Neural cell (in vitro differentiated cells): ENCODE measurements at regions not wholly inside any gene's neighbourhood (a gene's known extent, or its start where the extent isn't known, plus 50 kb on each side); places are given as distances from the start of the nearest gene placed in this dataset.

ENCODE experiments used
- H2AFZ ChIP-seq: fragments of 200-600, 300-800 bp; sonication (generic), shearing (Covaris generic); 2 replicates; pipeline ENCODE4 v1.6.0; 2014; ENCODE audit warnings: low read depth, mild to moderate bottlenecking, antibody characterized with exemption, low read length, moderate library complexity
- H3F3A ChIP-seq: fragments of 200-600 bp; shearing (Covaris generic); 2 replicates; pipeline ENCODE4 v1.6.1; 2016; ENCODE audit warnings: mild to moderate bottlenecking, moderate library complexity, mixed read lengths, antibody characterized with exemption, low read length; ENCODE audit not compliant: insufficient read depth, poor library complexity, severe bottlenecking
- H3K27ac ChIP-seq: fragments of 200-600, 300-800 bp; sonication (generic), shearing (Covaris generic); 2 replicates; pipeline ENCODE4 v1.5.1; 2014; ENCODE audit warnings: mild to moderate bottlenecking, low read length, moderate library complexity
- H3K27me3 ChIP-seq: fragments of 300-800, 200-600 bp; sonication (generic), shearing (Covaris generic); 2 replicates; pipeline ENCODE4 v1.6.0; 2014; ENCODE audit warnings: mild to moderate bottlenecking, low read depth, low read length, moderate library complexity; ENCODE audit not compliant: insufficient read depth
- H3K36me3 ChIP-seq: fragments of 300-800, 200-600 bp; sonication (generic), shearing (Covaris generic); 2 replicates; pipeline ENCODE4 v1.5.1; 2014; ENCODE audit warnings: mild to moderate bottlenecking, antibody characterized with exemption, low read length, moderate library complexity; ENCODE audit not compliant: insufficient read depth
- H3K4me2 ChIP-seq: fragments of 300-800, 200-600 bp; sonication (generic), shearing (Covaris generic); 2 replicates; pipeline ENCODE4 v1.6.0; 2014; ENCODE audit warnings: mild to moderate bottlenecking, low read length
- H3K4me3 ChIP-seq: fragments of 300-800, 200-600 bp; sonication (generic), shearing (Covaris generic); 2 replicates; pipeline ENCODE4 v1.5.1; 2014; ENCODE audit warnings: mild to moderate bottlenecking, low read length, moderate library complexity
- H3K79me2 ChIP-seq: fragments of 200-600 bp; shearing (Covaris generic); replicated peaks from 2 replicates; pipeline ENCODE4 v1.6.0; 2014; ENCODE audit warnings: mild to moderate bottlenecking, low read length, moderate library complexity; ENCODE audit not compliant: insufficient read depth
- H3K9ac ChIP-seq: fragments of 300-800, 200-600 bp; sonication (generic), shearing (Covaris generic); 2 replicates; pipeline ENCODE4 v1.6.1; 2016; ENCODE audit warnings: mild to moderate bottlenecking, low read length, mixed read lengths
- H3K9me2 ChIP-seq: fragments of 200-600 bp; shearing (Covaris generic); 2 replicates; pipeline ENCODE4 v1.6.1; 2016; ENCODE audit warnings: mild to moderate bottlenecking, low read length, mixed read lengths; ENCODE audit not compliant: insufficient read depth
- H3K9me3 ChIP-seq: fragments of 200-600, 300-800 bp; sonication (generic), shearing (Covaris generic); 2 replicates; pipeline ENCODE4 v1.6.1; 2016; ENCODE audit warnings: mild to moderate bottlenecking, mixed run types, low read length, moderate library complexity, mixed read lengths
- H4K20me1 ChIP-seq: fragments of 200-600 bp; shearing (Covaris generic); 2 replicates; pipeline ENCODE4 v1.6.1; 2016; ENCODE audit warnings: mild to moderate bottlenecking, mixed run types; ENCODE audit not compliant: insufficient read depth
- CTCF ChIP-seq: fragments of 450-650 bp; IDR thresholded peaks from 2 replicates; pipeline ENCODE4 v1.5.1; 2014; ENCODE audit warnings: antibody characterized with exemption, mild to moderate bottlenecking, moderate library complexity; ENCODE audit not compliant: poor library complexity, severe bottlenecking
- EP300 ChIP-seq: fragments of 450-650 bp; conservative IDR thresholded peaks from 2 replicates; pipeline ENCODE4 v1.6.1; 2014; ENCODE audit warnings: antibody characterized with exemption, mild to moderate bottlenecking, moderate library complexity; ENCODE audit not compliant: poor library complexity, severe bottlenecking
- EZH2 ChIP-seq: fragments of 200-600, 300-800 bp; shearing (Covaris generic), sonication (generic); IDR thresholded peaks from 2 replicates; pipeline ENCODE4 v1.6.1; 2014; ENCODE audit warnings: antibody characterized with exemption, low read length, borderline replicate concordance, mild to moderate bottlenecking; ENCODE audit not compliant: insufficient read depth, poor library complexity, severe bottlenecking
- MXI1 ChIP-seq: fragments of 450-650 bp; conservative IDR thresholded peaks from 2 replicates; pipeline ENCODE4 v1.6.1; 2014; ENCODE audit warnings: antibody characterized with exemption, mild to moderate bottlenecking; ENCODE audit not compliant: poor library complexity, severe bottlenecking
- POLR2AphosphoS5 ChIP-seq: IDR thresholded peaks from 2 replicates; pipeline ENCODE4 v1.6.1; 2012
- RAD21 ChIP-seq: fragments of 450-650 bp; conservative IDR thresholded peaks from 2 replicates; pipeline ENCODE4 v1.6.1; 2014; ENCODE audit warnings: antibody characterized with exemption, mild to moderate bottlenecking, moderate library complexity
- REST ChIP-seq: IDR thresholded peaks from 2 replicates; pipeline ENCODE4 v1.6.1; 2012; ENCODE audit warnings: borderline replicate concordance
- SMC3 ChIP-seq: fragments of 450-650 bp; conservative IDR thresholded peaks from 2 replicates; pipeline ENCODE4 v1.6.1; 2014; ENCODE audit warnings: antibody characterized with exemption, mild to moderate bottlenecking, moderate library complexity; ENCODE audit not compliant: poor library complexity
- TAF1 ChIP-seq: IDR thresholded peaks from 2 replicates; pipeline ENCODE4 v1.6.1; 2012; ENCODE audit warnings: low read depth

DNA sequence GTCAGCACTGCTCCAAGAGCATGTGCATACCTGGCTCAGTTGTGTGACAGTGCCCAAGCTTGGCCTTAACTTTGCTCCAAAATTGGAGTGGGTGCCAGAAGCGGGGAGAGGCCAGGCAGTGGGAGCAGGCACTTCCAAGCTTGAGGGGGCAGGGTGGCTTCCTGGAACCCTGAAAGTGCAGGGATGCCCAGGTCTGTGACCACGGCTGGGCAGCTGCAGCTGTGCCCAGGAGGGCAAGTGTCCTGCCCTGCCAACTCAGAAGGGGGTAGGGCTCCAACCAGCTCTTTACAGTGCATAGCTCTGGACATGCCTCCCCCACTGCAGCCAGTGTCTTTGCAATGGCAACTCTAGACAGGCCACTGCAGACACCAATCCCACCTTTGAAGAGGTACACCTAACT lies 478.6 kb downstream of the OTOL1 start:
- Histone ChIP-seq H3K27ac (no peak overlapping the region), H3K9ac (no peak overlapping the region), H3K9me2 (no peaks in the 10 kb centered on the region), H3K9me3 (peaks cover 6% of the 10 kb centered on the region), H3K4me3 (no peak overlapping the region), H3F3A (no peaks in the 10 kb centered on the region), H3K36me3 (no peaks in the 10 kb centered on the region), H3K79me2 (no peaks in the 10 kb centered on the region), H3K27me3 (no peaks in the 10 kb centered on the region), H4K20me1 (no peaks in the 10 kb centered on the region), H3K4me2 (no peak overlapping the region), H2AFZ (no peak overlapping the region)
- TF ChIP-seq TAF1 = no peak

GRCh38 chr3:161977063-161977462 lies 480.5 kb downstream of the OTOL1 start:
- H2AFZ ChIP-seq = no peak overlapping the region
- no peaks in the 10 kb centered on the region for H3K27me3 ChIP-seq
- no peak overlapping the region for H3K27ac ChIP-seq
- H3K9me2 ChIP-seq = no peaks in the 10 kb centered on the region
- peaks cover 6% of the 10 kb centered on the region for H3K9me3 ChIP-seq
- no peaks in the 10 kb centered on the region for H3K79me2 ChIP-seq
- H4K20me1 ChIP-seq = no peaks in the 10 kb centered on the region
- H3K4me2 ChIP-seq = no peak overlapping the region
- H3F3A ChIP-seq = no peaks in the 10 kb centered on the region
- H3K36me3 ChIP-seq = no peaks in the 10 kb centered on the region
- no peak for TF ChIP-seq POLR2AphosphoS5
- TF ChIP-seq RAD21 = no peak
- TF ChIP-seq SMC3 = no peak
- TF ChIP-seq CTCF = no peak
- TF ChIP-seq TAF1 = no peak
- TF ChIP-seq MXI1 = no peak
- TF ChIP-seq EP300 = no peak
- TF ChIP-seq EZH2 = no peak
- no peak for TF ChIP-seq REST
- H3K9ac ChIP-seq = no peak overlapping the region
- no peak overlapping the region for H3K4me3 ChIP-seq

DNA sequence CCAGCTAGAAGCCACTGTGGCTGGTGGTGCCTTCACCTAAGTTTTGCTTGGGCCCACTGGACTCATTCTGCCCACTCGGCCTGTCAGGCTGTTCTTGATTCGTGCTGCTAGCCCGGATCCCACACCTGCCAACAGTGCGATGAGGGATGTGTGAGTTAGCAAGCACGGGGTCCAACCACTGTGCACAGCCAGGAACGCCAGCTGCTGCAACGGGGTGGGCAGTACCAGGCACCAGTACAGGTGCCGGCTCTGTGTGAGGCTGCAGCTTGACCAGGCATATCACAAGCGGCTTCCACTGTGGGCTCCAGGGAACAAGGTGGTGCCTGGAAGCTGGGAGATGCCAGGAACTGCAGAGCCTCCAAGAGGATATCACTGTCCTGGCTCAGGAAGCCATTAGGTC lies 481.2 kb downstream of the OTOL1 start:
- no peaks in the 10 kb centered on the region for H3K36me3 ChIP-seq
- H4K20me1 ChIP-seq = no peaks in the 10 kb centered on the region
- no peaks in the 10 kb centered on the region for H3K27me3 ChIP-seq
- no peak overlapping the region for H3K4me3 ChIP-seq
- no peak overlapping the region for H3K9ac ChIP-seq
- H3K9me2 ChIP-seq = no peaks in the 10 kb centered on the region
- H2AFZ ChIP-seq = no peak overlapping the region
- H3K9me3 ChIP-seq = peaks cover 6% of the 10 kb centered on the region
- TF ChIP-seq EP300 = no peak
- no peak for TF ChIP-seq EZH2
- no peak for TF ChIP-seq SMC3
- TF ChIP-seq RAD21 = no peak
- TF ChIP-seq MXI1 = no peak
- TF ChIP-seq REST = no peak
- no peak for TF ChIP-seq POLR2AphosphoS5
- no peak for TF ChIP-seq TAF1
- TF ChIP-seq CTCF = no peak
- H3K27ac ChIP-seq = no peak overlapping the region
- H3F3A ChIP-seq = no peaks in the 10 kb centered on the region
- H3K79me2 ChIP-seq = no peaks in the 10 kb centered on the region
- H3K4me2 ChIP-seq = no peak overlapping the region
